ENCODE measurements at regions not wholly inside any gene's neighbourhood (a gene's known extent, or its start where the extent isn't known, plus 50 kb on each side); places are given as distances from the start of the nearest gene placed in this dataset.

DNA sequence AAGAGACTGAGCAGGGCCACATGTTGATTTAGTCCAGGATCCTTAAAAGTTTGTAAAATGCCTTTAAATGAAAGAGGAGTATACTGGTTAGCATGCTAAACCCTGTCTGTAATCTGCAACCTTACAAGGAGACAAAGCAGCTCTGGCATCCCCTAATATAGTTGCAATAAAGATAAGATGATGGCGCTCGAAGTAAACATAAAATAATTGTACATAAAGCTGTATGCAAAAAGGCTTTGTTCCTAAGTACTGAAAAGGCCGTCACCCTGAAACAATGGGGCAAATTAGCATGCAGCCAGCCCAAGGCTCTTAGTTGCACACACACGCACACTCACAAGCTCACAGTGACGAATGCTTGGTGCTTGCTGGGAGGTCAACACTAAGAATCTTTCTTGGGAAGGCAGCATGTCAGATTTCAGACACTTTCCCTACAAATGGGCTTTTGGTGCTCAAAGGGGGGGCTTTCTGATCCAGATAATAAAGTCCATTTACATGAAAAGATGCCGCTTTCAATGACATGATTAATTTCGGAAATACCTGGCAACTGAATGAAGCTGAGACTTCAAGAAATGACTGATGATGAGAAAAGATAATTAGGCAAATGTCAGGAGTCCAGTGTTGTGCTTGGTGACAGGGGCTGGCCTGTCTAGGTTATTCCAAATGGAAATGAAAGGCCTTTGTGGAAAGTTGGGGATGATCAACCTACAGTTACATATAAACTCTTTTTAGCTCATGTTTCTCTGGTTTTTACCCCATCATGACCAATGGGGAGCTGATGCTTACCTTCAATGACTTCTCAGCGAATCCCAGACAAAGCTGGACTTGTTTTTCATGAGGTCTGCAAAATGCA, 370.3 kb downstream of the MEIS1 start:
- no peak for DNase-seq

DNA sequence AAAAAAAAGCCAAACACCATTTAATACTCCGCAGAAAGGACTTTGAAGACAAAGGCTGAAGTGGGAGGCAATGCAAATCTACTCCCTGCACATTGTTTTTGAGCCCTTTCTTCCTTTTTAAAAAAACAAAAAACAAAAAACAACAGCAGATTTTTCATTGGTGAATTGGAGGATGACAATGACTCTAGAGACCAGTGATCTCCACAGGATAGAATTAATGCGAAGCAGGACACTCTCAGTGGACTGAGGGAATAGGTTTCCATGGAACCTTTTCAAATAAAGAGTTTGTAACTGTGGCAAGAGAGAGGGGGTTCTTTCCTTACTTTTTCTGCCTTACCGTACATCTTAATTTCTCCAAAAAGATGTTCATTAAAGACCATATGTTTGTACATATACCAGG, 371.0 kb downstream of the MEIS1 start:
- no peak for DNase-seq

DNA sequence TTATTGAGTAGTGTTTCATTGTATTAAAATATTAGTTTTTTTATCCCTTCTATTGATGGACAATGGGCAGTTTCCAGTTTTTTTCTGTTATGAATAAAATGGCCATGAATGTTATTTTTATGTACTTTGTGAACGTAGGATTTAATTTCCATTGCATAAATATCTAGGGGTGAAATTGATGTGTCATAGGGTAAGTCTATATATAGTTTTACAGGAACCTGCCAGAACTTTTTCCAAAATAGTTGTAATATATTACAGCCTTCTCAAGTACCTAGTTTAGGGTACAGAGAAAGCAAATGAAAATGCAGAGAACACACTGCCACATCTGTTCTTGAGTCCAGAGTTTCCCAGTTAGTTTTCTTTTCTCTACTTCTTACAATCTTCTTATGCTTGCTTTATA, 378.6 kb downstream of the MEIS1 start:
- no peak for DNase-seq

- no peak for DNase-seq
Observed at GRCh38 chr2:66813976-66814375, 379.1 kb downstream of the MEIS1 start.

DNA sequence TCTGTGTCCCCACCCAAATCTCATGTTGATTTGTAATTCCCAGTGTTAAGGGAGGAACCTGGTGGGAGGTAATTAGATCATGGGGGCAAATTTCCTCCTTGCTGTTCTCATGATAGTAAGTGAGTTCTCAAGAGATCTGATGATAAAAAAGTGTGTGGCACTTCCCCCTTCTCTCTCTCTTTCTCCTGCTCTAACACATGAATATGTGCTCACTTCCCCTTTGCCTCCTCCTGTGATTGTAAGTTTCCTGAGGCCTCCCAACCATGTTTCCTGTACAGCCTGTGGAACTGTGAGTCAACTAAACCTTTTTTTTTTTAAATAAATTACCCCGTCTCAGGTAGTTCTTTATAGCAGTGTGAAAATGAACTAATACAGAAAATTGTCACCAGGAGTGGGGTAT, 380.0 kb downstream of the MEIS1 start:
- no peak for DNase-seq

DNA sequence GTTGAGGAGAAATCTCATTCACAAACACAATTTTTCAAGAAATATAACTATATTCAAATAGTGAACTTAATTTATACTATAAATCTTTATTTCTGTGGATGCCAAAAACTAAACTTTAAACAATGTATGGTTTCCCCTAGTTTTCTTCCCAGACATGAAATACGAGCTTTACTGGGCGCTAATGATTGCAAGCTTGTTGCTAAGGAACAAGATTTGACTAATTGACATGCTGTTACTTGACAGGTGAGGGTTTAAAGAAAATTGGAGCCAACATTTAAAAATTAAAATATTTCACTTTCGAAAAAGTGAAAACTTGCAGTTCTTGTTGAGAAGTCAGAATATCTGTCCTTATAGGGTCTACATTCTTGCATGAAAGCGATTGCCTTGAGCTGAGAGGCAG, 381.0 kb downstream of the MEIS1 start:
- no peak for DNase-seq

DNA sequence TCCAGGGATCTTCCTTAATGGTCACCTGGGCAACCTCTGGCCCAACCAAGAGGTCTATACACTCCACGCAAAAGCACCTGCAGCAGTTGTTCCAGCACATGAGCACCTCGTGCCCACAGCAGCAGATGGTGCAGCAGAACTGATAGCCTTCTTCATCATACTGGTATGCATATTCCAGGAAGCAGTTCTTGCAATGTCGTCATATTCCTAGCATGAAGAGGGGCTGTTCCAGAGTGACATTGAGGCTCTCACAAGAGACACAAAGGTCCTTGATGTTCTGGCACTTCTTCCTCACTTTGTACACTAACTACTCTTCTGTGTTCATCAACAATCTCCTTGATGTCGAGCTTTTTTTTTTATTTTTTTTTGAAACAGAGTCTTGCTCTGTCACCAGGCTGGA, 386.2 kb downstream of the MEIS1 start:
- DNase-seq, result no peak

DNA sequence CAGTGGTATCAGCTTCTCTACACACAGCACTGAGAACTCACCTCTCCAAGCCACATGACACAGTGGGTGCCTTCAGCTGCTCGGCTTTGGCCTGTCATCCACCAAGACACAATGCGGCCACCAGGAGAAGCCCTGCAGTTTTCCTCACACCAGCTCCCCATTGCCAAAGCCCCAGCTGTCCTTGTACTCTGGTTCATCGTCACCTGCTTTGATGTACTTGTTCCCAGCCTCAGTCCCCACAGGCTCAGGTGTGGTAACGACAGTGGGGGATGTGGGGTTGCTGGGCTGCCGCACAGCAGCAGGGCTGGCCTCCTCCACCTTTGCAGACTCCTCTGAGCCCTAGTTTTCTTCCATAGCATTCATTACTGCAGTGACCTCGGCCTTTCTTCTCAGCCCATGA, 387.3 kb downstream of the MEIS1 start:
- DNase-seq, result no peak

GRCh38 chr2:66824926-66825325, 390.0 kb downstream of the MEIS1 start:
- DNase-seq, result no peak

- DNase-seq, result no peak
Observed at GRCh38 chr2:66827851-66828250, 392.9 kb downstream of the MEIS1 start.

DNA sequence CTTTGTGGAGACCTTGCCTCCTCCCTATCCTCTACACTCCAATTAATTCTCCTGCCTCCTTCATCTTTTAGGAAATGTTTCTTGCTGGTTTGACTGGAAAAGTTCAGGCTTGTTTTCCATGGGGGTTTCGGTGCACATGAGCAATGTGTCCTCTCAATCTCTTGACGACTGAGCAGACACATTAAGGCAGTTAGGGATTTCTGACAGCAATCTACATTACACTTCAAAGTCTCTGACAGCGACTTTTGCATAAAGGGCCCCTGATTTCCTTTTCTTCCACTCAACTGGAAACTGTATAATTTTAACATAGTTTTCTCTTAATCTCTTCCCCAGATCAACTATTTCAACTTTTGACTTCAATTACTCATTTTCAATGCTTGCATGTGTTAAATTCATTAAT, 394.0 kb downstream of the MEIS1 start:
- DNase-seq, result no peak

DNA sequence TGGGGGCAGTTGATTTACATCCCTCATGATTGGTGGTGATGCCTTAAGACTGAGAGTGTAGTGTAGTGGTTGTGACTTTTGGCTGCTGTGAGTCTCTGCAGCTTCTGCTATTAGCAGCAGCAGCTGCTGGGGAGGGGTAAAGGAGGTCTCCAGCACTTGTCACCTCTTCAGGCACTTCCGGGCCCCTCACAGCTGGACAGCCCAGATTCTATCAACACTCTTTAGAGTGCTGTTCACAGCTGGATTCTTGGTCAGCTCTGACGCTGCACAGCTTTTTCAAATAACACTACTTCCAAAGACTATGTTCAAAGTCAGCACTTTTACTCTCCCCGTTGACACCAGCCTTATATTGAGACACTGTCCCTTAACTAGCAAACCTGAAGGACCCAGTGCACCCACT, 396.0 kb downstream of the MEIS1 start:
- DNase-seq, result no peak

GRCh38 chr2:66832646-66833435, 397.9 kb downstream of the MEIS1 start:
- DNase-seq, result no peak

DNA sequence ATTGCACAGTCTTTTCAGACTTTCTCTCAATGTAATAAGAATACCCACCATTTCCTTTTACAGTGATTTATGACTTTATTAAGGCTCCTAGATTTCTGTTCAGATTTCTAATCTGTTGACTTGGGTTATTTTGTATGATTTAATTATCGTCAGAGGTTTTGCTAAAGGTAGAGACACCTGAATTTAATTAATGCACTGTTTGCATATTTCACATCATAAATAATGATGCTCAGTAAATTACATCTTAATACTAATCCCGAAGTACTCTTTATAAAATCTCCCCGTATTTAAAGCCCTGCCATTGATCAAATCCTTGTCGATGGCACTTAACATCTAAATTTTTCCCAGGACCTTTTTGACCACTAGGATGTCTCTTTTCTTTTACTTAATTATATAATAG, 399.9 kb downstream of the MEIS1 start:
- DNase-seq, result no peak

- no peak for DNase-seq
Observed at GRCh38 chr2:66836851-66837250, 401.9 kb downstream of the MEIS1 start.

DNA sequence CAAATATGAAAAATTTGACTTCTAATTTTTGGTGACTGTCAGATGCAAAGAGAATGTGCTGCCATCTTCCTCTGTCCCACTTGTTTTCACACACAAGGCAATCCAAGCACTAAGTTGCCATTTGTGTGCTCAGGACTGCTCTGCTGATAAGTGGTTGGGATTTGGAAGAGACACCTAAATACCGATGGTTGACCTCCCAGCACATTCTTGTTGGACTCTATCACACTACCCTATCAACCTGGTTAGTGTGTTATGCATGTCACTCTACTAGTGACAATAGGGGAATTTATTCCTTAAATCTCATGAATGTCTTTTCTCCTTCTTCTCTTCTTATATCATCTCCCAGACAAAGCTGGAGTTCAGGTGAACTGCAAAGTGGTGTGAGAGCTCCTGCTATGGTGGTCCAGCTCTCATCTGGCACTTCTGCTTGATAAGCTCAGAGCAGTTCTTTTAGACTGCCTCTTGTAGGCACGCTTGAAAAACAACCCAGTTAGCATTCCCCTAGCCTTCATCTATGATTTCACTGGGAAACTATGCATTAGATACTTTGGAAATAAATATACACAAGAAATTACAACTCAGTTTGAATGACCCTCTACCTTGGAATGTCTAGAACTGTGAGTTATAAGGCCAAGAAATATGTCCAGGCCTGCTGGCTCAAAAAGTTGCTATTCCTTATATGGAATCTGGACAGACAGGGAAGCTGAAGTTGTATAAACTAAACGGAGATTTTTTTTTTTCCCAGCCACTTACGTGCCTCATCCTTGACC, 404.8 kb downstream of the MEIS1 start:
- no peak for DNase-seq

GRCh38 chr2:66840321-66841002, 405.5 kb downstream of the MEIS1 start:
- no peak for DNase-seq

DNA sequence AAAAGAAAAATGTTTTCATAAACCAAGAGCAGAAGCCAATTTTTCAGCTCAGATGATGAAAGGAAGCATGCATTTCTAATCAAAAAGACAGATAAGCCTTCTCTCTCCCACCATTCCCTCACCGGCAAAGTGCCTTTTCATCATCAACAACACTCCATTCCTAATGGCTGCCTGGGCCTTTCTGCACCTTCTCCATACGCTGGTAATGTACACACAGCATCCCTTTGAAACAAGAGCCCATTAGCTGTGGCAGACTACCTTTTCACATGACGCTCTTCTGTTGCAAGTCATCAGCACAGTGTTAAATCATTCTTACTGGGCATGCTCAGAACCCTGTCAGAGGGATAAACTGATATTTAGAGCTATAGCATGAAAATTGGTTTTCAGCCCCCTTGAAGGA, 408.9 kb downstream of the MEIS1 start:
- no peak for DNase-seq

- DNase-seq, result no peak
Observed at GRCh38 chr2:66845307-66845706, 410.4 kb downstream of the MEIS1 start.

- DNase-seq, result no peak
Observed at GRCh38 chr2:66846887-66847286, 412.0 kb downstream of the MEIS1 start.

DNA sequence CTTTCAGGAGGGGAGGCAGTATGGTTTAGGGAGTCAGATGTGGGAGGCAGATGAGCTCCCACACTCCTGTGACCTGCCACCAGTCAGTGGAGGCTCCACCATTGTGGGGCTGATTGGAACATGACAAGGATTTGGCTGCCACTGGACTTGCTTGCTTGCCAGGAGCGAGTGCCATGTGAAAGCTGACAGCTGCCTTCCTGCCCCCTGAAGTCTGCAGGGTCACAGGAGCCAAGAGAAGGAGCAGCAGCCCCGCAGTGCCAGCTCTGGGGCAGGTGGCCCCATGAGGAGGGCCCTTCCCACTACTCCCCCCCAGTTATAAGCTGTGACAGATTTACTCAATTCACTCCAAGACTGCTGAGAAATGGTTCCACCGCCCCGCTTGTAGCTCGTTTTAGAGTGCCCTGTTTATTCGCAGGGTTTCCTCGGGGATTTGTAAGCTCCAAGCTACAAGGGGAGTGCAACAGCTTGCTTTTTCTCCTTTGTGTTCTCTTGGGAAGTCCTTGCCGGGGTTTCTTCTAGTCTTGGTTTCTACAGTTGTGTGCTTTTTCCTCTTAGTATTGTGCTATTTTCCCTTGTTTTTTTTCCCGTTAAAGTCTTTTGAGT, 414.3 kb downstream of the MEIS1 start:
- no peak for DNase-seq

DNA sequence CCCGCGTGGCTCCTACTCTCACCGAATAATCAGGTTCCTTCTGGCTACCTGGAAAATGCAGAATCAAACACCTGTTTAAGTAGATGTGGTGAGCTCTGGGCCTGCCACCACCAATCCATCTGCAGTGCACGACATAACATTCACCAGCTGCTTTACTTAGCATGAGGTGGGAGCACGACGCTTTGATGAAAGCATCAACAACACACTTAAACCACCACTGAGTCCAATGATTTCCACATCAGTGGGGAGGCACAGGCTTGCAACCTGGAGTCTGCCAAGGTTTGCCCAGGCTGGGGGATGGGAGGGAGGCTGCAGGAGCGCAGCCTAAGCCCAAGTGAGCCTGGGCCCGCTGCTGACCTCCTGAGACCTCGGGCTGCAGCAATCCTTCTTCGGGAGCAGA, 415.5 kb downstream of the MEIS1 start:
- DNase-seq, result no peak

GRCh38 chr2:66851449-66851872, 416.5 kb downstream of the MEIS1 start:
- no peak for DNase-seq
